ENCODE measurements at regions not wholly inside any gene's neighbourhood (a gene's known extent, or its start where the extent isn't known, plus 50 kb on each side); places are given as distances from the start of the nearest gene placed in this dataset.

DNA sequence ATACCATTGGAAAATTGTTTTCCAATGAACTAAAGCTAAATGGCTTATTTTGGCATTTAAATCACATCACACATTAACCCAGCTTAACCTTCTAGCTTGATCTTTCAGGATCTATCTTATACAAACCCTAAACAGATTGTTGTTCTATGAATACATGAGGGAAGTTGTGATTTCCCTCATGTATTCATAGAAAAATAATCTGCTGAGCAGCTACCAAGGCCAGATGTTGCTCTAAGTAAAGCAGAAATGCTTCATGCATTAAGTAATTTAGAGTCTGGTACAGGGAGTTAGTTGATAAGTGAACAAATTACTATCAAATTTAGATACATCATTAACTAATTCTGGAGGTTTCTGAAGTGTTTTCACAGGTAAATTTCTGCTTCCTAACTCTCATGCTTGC lies 204.6 kb upstream of the ANO3 start:
- TF ChIP-seq CTCF (IDR thresholded peaks at IDR 0.05; ENCODE audit: borderline replicate concordance, extremely low read depth, low read length, poor library complexity, severe bottlenecking) (no peak), EZH2 (IDR thresholded peaks at IDR 0.05; ENCODE audit: borderline replicate concordance, low read depth, low read length, severe bottlenecking) (no peak)

All from DND-41 (cell line).